ENCODE measurements at regions not wholly inside any gene's neighbourhood (a gene's known extent, or its start where the extent isn't known, plus 50 kb on each side); places are given as distances from the start of the nearest gene placed in this dataset.

DNA sequence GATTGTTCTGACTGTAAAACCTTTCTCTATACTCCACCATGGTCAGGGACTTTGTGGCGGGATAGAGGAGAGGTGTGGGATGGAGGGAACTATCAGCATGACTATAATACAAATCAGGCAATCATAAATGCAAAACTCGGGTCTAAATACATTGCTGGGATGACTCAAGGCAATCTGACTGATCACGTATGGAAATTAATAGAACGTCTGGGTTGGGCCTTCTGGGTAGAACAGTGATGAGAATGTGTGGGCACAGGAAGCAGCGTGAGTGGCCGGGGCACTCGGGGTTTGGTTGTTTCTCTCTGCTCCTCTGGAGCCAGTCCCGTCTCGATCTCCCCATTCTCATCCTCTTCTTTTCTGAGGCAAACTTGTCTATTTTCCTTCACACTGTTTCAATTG, 485.8 kb downstream of the VRK1 start:
- TF ChIP-seq POLR2A (IDR thresholded peaks at IDR 0.05) (no peak), EP300 (IDR thresholded peaks at IDR 0.05) (no peak)
- TF ChIP-seq, protein P1, sequence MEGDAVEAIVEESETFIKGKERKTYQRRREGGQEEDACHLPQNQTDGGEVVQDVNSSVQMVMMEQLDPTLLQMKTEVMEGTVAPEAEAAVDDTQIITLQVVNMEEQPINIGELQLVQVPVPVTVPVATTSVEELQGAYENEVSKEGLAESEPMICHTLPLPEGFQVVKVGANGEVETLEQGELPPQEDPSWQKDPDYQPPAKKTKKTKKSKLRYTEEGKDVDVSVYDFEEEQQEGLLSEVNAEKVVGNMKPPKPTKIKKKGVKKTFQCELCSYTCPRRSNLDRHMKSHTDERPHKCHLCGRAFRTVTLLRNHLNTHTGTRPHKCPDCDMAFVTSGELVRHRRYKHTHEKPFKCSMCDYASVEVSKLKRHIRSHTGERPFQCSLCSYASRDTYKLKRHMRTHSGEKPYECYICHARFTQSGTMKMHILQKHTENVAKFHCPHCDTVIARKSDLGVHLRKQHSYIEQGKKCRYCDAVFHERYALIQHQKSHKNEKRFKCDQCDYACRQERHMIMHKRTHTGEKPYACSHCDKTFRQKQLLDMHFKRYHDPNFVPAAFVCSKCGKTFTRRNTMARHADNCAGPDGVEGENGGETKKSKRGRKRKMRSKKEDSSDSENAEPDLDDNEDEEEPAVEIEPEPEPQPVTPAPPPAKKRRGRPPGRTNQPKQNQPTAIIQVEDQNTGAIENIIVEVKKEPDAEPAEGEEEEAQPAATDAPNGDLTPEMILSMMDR (IDR thresholded peaks at IDR 0.05) = no peak
